Ascending aorta (tissue), 2 donors: ENCODE measurements at regions not wholly inside any gene's neighbourhood (a gene's known extent, or its start where the extent isn't known, plus 50 kb on each side); places are given as distances from the start of the nearest gene placed in this dataset.

Experiments
- DNase-seq, 2 donors: peaks; one replicate each; pipeline ENCODE4 v3.0.0-alpha.2; 2019; ENCODE audit warnings: low spot score in 2 of 2
- H3K27ac ChIP-seq, 2 donors: fragments of 200-600 bp; sonication (generic); one replicate each; pipeline ENCODE4 v1.5.1; 2016 to 2017; ENCODE audit warnings: mild to moderate bottlenecking in 1 of 2
- H3K27me3 ChIP-seq: fragments of 200-600 bp; sonication (generic); one replicate; pipeline ENCODE4 v1.5.1; 2017
- H3K36me3 ChIP-seq, 2 donors: fragments of 200-600 bp; sonication (generic); one replicate each; pipeline ENCODE4 v1.5.1; 2016
- H3K4me1 ChIP-seq, 2 donors: fragments of 200-600 bp; sonication (generic); one replicate each; pipeline ENCODE4 v1.5.1; 2016 to 2017; ENCODE audit warnings: mild to moderate bottlenecking in 1 of 2
- H3K4me3 ChIP-seq, 2 donors: fragments of 200-600 bp; sonication (generic); one replicate each; pipeline ENCODE4 v1.5.1; 2016 to 2017; ENCODE audit warnings: mild to moderate bottlenecking in 1 of 2
- H3K9me3 ChIP-seq, 2 donors: fragments of 200-600 bp; sonication (generic); one replicate each; pipeline ENCODE4 v1.5.1; 2016
- intact Hi-C: fragments of 100-400 bp; cut with DNase I; formaldehyde crosslinking; loops from one replicate; pipeline ENCODE4 v1.15.1; 2023
- TF ChIP-seq, protein P1 (sequence below), 3 experiments: fragments of 200-600 bp in 2 of 3; fragments of 450-650 bp in 1 of 3; sonication (generic) in 2 of 3; IDR thresholded peaks; one replicate each; pipeline ENCODE4 v1.5.1; 2016 to 2019; ENCODE audit warnings: antibody characterized with exemption in 3 of 3, mild to moderate bottlenecking in 1 of 3, moderate library complexity in 1 of 3

DNA sequence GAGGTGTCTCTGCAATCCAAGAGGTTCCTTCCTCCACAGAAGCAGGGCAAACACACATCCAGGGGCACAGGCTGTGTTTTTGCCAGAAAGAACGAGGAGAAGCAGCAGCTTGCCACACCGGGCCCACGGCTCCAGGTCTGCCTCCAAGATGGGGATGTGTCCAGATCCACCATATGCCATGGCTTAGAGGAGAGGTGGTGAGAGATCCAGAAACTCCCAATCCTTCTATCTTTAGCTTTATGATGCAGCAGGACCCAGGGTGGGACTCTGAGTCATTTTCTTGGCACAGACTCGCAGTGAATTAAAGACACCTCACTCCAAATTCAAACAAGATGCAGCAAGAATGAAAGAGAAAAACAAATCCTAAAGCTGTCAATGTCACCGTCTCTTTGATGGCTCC lies 481.4 kb upstream of the TMEM132C start:
- Histone ChIP-seq H3K4me3 (no peak overlapping the region), H3K27me3 (no peaks in the 10 kb centered on the region), H3K9me3 (no peaks in the 10 kb centered on the region), H3K27ac (no peak overlapping the region), H3K4me1 (peaks cover 0 to 4% of the 10 kb centered on the region in 2 donors), H3K36me3 (no peaks in the 10 kb centered on the region)
- TF ChIP-seq, protein P1, sequence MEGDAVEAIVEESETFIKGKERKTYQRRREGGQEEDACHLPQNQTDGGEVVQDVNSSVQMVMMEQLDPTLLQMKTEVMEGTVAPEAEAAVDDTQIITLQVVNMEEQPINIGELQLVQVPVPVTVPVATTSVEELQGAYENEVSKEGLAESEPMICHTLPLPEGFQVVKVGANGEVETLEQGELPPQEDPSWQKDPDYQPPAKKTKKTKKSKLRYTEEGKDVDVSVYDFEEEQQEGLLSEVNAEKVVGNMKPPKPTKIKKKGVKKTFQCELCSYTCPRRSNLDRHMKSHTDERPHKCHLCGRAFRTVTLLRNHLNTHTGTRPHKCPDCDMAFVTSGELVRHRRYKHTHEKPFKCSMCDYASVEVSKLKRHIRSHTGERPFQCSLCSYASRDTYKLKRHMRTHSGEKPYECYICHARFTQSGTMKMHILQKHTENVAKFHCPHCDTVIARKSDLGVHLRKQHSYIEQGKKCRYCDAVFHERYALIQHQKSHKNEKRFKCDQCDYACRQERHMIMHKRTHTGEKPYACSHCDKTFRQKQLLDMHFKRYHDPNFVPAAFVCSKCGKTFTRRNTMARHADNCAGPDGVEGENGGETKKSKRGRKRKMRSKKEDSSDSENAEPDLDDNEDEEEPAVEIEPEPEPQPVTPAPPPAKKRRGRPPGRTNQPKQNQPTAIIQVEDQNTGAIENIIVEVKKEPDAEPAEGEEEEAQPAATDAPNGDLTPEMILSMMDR (IDR thresholded peaks at IDR 0.05) = no peak
- DNase-seq = no peak
- intact Hi-C loops = no loop called here

DNA sequence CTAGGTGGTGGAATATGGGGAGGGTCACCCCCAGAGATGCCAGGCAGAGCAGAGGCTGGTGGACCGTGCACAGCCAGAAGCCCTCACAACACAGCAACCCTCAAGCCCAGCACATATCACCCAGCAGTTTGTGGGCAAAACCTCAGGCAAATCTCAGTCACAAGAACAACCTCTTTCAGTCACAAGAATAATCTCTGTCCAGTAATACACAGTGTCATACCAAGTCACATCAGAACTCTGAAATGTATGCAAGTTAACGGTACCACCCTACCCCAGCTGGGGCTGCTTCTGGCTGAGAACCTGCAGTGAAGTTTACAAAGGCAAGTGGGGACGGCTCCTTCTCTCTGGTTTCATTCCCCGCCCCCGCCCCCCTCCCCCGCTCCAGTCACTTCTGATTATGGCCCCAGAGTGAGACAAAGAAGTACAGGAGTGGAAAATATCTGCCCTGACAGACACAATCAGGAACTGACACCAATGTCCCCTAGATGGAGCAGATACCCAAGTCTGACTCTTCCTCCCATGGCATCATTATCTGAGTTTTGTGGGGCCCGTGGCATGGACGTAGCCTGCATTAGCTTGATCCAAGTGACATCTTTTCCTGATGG lies 480.9 kb upstream of the TMEM132C start:
- DNase-seq = no peak
- H3K36me3 ChIP-seq = no peaks in the 10 kb centered on the region
- H3K4me1 ChIP-seq = peaks cover 0 to 4% of the 10 kb centered on the region in 2 donors
- no peak overlapping the region for H3K27ac ChIP-seq
- no peaks in the 10 kb centered on the region for H3K9me3 ChIP-seq
- no peaks in the 10 kb centered on the region for H3K27me3 ChIP-seq
- TF ChIP-seq, protein P1 (IDR thresholded peaks at IDR 0.05) = no peak
- intact Hi-C loops = no loop called here
- no peak overlapping the region for H3K4me3 ChIP-seq

DNA sequence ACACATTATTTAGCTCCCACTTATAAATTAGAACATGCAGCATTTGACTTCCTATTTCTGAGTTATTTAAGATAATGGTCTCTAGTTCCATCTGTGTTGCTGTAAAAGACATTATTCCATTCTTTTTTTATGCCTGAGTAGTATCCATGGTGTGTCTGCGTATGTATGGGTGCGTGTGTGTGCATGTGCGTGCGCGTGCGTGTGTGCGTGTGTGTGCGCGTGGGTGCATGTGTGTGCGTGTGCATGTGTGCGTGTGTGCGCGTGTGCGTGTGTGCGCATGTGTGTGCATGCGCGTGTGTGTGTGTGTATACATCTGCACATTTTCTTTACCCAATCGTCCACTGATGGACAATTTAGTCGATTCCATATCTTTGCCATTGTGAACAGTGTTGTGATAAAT lies 479.4 kb upstream of the TMEM132C start:
- H3K9me3 ChIP-seq = no peaks in the 10 kb centered on the region
- H3K27ac ChIP-seq = no peak overlapping the region
- no peak overlapping the region for H3K4me3 ChIP-seq
- DNase-seq = no peak
- H3K36me3 ChIP-seq = no peaks in the 10 kb centered on the region
- peaks cover 0 to 4% of the 10 kb centered on the region in 2 donors for H3K4me1 ChIP-seq
- intact Hi-C loops = no loop called here
- no peaks in the 10 kb centered on the region for H3K27me3 ChIP-seq
- TF ChIP-seq, protein P1 (IDR thresholded peaks at IDR 0.05) = no peak

DNA sequence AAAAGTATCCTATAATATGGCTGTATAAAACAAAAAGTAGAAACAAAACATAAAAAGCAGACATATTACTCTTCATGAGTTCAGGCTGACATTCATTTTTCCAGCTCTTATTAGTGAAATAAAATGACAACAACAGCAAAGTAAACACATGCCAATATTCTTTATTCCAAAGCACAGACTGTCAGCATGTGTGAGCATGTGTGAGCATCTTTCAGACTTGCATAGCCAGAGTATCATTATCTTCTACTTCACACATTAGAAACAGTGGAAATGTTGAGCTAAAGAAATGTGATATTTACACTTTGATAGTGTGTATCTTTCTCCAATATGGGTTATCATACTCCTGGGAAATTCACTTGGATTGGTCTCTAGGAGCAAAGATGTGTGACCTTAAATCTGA lies 476.6 kb upstream of the TMEM132C start:
- Histone ChIP-seq H3K4me1 (peaks cover 0 to 1% of the 10 kb centered on the region in 2 donors), H3K4me3 (no peak overlapping the region), H3K27me3 (no peaks in the 10 kb centered on the region), H3K27ac (no peak overlapping the region), H3K36me3 (no peaks in the 10 kb centered on the region), H3K9me3 (no peaks in the 10 kb centered on the region)
- no peak for DNase-seq
- intact Hi-C loops = no loop called here
- TF ChIP-seq, protein P1 (IDR thresholded peaks at IDR 0.05) = no peak

DNA sequence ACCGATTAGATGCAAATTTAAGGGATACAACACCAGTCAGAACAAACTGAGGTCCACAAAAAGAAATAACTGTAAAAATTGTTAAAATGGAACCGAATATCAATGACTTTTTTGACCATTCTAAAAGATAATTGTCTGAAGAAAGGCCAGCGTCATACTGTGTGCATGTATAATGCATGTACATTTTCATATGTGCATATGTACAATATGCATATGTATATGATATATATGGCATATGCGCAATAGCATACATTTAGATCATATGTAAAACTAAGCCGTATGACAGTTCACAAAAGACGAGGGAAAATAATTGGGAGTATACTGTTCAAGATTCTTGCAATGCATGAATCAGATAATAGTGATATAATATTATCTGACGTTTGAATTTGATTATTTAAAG lies 475.8 kb upstream of the TMEM132C start:
- Histone ChIP-seq H3K27ac (no peak overlapping the region), H3K27me3 (no peaks in the 10 kb centered on the region), H3K4me3 (no peak overlapping the region), H3K4me1 (no peaks in the 10 kb centered on the region), H3K36me3 (no peaks in the 10 kb centered on the region), H3K9me3 (no peaks in the 10 kb centered on the region)
- intact Hi-C loops = no loop called here
- DNase-seq = no peak
- TF ChIP-seq, protein P1 (IDR thresholded peaks at IDR 0.05) = no peak

DNA sequence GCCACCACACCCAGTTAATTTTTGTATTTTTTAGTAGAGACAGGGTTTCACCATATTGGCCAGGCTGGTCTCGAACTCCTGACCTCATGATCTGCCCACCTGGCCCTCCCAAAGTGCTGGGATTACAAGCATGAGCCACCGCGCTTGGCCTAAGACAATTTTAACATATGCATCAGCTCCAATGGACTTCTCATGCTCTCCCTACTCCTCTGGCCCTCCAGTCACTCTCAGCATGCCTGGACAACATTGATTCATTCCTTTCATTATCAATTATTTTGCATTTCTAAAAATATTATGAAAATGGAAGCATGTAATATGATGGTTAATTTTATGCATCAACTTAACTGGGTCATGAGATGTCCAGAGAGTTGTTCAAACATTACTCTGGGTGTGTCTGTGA lies 469.1 kb upstream of the TMEM132C start:
- Histone ChIP-seq H3K27ac (no peak overlapping the region), H3K27me3 (no peaks in the 10 kb centered on the region), H3K4me1 (no peaks in the 10 kb centered on the region), H3K36me3 (no peaks in the 10 kb centered on the region), H3K4me3 (no peak overlapping the region), H3K9me3 (no peaks in the 10 kb centered on the region)
- intact Hi-C loops = no loop called here
- TF ChIP-seq, protein P1 (IDR thresholded peaks at IDR 0.05) = no peak
- DNase-seq = no peak
